Small intestine (tissue), 7 donors: ENCODE measurements at regions not wholly inside any gene's neighbourhood (a gene's known extent, or its start where the extent isn't known, plus 50 kb on each side); places are given as distances from the start of the nearest gene placed in this dataset.
"Not testable (repeated sequence)": the region's sequence is repeated elsewhere in the genome, so short reads cannot be mapped to it uniquely, and the experiment has no call there.

Experiments used
- DNase-seq, 2 donors: peaks; one replicate each; pipeline versions ENCODE4 v3.0.0 to v3.0.0-alpha.2; 2013
- FAIRE-seq: peaks from 2 replicates; lab custom pipeline; 2012; peaks lifted over from hg19 to GRCh38; lab: Jason Lieb, UNC
- H3K27ac ChIP-seq, 3 donors: one replicate each; pipeline ENCODE4 v1.5.1; 2013; ENCODE audit warnings: low read length in 2 of 3, mild to moderate bottlenecking in 2 of 3, control low read depth in 1 of 3, inconsistent platforms in 1 of 3, low read depth in 1 of 3, moderate library complexity in 1 of 3
- H3K27me3 ChIP-seq, 3 donors: one replicate each; pipeline ENCODE4 v1.6.1; 2013; ENCODE audit warnings: low read length in 3 of 3, inconsistent platforms in 1 of 3; ENCODE audit not compliant: control insufficient read depth in 3 of 3, insufficient read depth in 3 of 3
- H3K36me3 ChIP-seq, 3 donors: one replicate each; pipeline ENCODE4 v1.6.1; 2013; ENCODE audit warnings: low read length in 3 of 3, inconsistent platforms in 1 of 3, low read depth in 1 of 3, mild to moderate bottlenecking in 1 of 3, moderate library complexity in 1 of 3; ENCODE audit not compliant: control insufficient read depth in 3 of 3, insufficient read depth in 2 of 3
- H3K4me1 ChIP-seq, 3 donors: one replicate each; pipeline ENCODE4 v1.6.1; 2013; ENCODE audit warnings: low read length in 2 of 3, inconsistent platforms in 1 of 3, low read depth in 1 of 3, mild to moderate bottlenecking in 1 of 3, moderate library complexity in 1 of 3; ENCODE audit not compliant: control insufficient read depth in 3 of 3, insufficient read depth in 2 of 3
- H3K4me3 ChIP-seq, 3 donors: one replicate each; pipeline ENCODE4 v1.5.1; 2013; ENCODE audit warnings: low read length in 3 of 3, control low read depth in 1 of 3, inconsistent platforms in 1 of 3, low read depth in 1 of 3, mild to moderate bottlenecking in 1 of 3, moderate library complexity in 1 of 3
- H3K9me3 ChIP-seq, 2 donors: one replicate each; pipeline ENCODE4 v1.6.1; 2013; ENCODE audit warnings: low read depth in 1 of 2, low read length in 1 of 2; ENCODE audit not compliant: control insufficient read depth in 2 of 2, insufficient read depth in 1 of 2
- WGBS, 3 donors: extraction: QIAGEN DNeasy Blood & Tissue Kit; methylation state at CpG; one replicate each; pipeline ENCODE4 v1.1.7; 2013; 5-methylcytosine and 5-hydroxymethylcytosine counted together
- donor health status: healthy with polysubstance abuse.
- donor health status: control.
- donor health status: control.
- donor health status: Bipolar disorder and iron deficiency.
- donor health status: healthy.

- no peak overlapping the region for H3K4me3 ChIP-seq
- H3K27ac ChIP-seq = no peak overlapping the region
- 77 to 86% (median 86%) methylated on average over 3 of the region's 3 CpGs for WGBS, 3 donors
- H3K9me3 ChIP-seq = no peaks in the 10 kb centered on the region
- no peaks in the 10 kb centered on the region for H3K36me3 ChIP-seq
- no peaks in the 10 kb centered on the region for H3K27me3 ChIP-seq
- no peaks in the 10 kb centered on the region for H3K4me1 ChIP-seq
- no peak for DNase-seq
- FAIRE-seq = no peak
Measured at GRCh38 chr2:126106006-126106405, 550.0 kb upstream of the GYPC start.

GRCh38 chr2:126107883-126108282, 548.1 kb upstream of the GYPC start:
- no peak for FAIRE-seq
- no peak overlapping the region for H3K4me3 ChIP-seq
- H3K27ac ChIP-seq = no peak overlapping the region
- H3K36me3 ChIP-seq = no peaks in the 10 kb centered on the region
- H3K27me3 ChIP-seq = no peaks in the 10 kb centered on the region
- no peaks in the 10 kb centered on the region for H3K4me1 ChIP-seq
- no peak for DNase-seq
- H3K9me3 ChIP-seq = no peaks in the 10 kb centered on the region
- WGBS, 3 donors = 89 to 90% (median 90%) methylated on average over 1 of the region's 1 CpG

GRCh38 chr2:126115975-126116374, 540.0 kb upstream of the GYPC start:
- 79 to 83% (median 82%) methylated on average over 2 of the region's 2 CpGs for WGBS, 3 donors
- Histone ChIP-seq H3K4me3 (no peak overlapping the region), H3K36me3 (no peaks in the 10 kb centered on the region), H3K4me1 (no peaks in the 10 kb centered on the region), H3K27me3 (no peaks in the 10 kb centered on the region), H3K9me3 (no peaks in the 10 kb centered on the region), H3K27ac (no peak overlapping the region)
- FAIRE-seq = no peak
- DNase-seq = no peak

GRCh38 chr2:126117886-126118285, 538.1 kb upstream of the GYPC start:
- no peak for FAIRE-seq

GRCh38 chr2:126145752-126146151, 510.2 kb upstream of the GYPC start:
- 26 to 49% (median 47%) methylated on average over 1 of the region's 1 CpG for WGBS, 3 donors
- Histone ChIP-seq H3K27ac (no peak overlapping the region), H3K4me1 (no peaks in the 10 kb centered on the region), H3K4me3 (no peak overlapping the region), H3K27me3 (no peaks in the 10 kb centered on the region), H3K36me3 (no peaks in the 10 kb centered on the region), H3K9me3 (no peaks in the 10 kb centered on the region)
- DNase-seq (no peak), FAIRE-seq (no peak)

More at GRCh38 chr2:126117886-126118285, 538.1 kb upstream of the GYPC start:
- DNase-seq = no peak
- no peaks in the 10 kb centered on the region for H3K36me3 ChIP-seq
- no peaks in the 10 kb centered on the region for H3K27me3 ChIP-seq
- no peak overlapping the region for H3K27ac ChIP-seq
- H3K4me3 ChIP-seq = no peak overlapping the region
- no peaks in the 10 kb centered on the region for H3K4me1 ChIP-seq
- WGBS, 3 donors = 83 to 94% (median 89%) methylated on average over 1 of the region's 1 CpG
- H3K9me3 ChIP-seq = no peaks in the 10 kb centered on the region

- no peak for FAIRE-seq
- 70 to 94% (median 92%) methylated on average over 1 of the region's 1 CpG for WGBS, 3 donors
Measured at GRCh38 chr2:126154256-126154785, 501.6 kb upstream of the GYPC start.

GRCh38 chr2:126160950-126161349, 495.0 kb upstream of the GYPC start:
- not testable (repeated sequence) for H3K9me3 ChIP-seq
- 61 to 73% (median 63%) methylated on average over 4 of the region's 4 CpGs for whole genome bisulfite sequencing, 3 donors

More at GRCh38 chr2:126154256-126154785, 501.6 kb upstream of the GYPC start:
- Histone ChIP-seq H3K4me1 (no peaks in the 10 kb centered on the region), H3K27ac (no peak overlapping the region), H3K9me3 (no peaks in the 10 kb centered on the region), H3K27me3 (no peaks in the 10 kb centered on the region), H3K36me3 (no peaks in the 10 kb centered on the region), H3K4me3 (no peak overlapping the region)
- DNase-seq = no peak

GRCh38 chr2:126172631-126173184, 483.2 kb upstream of the GYPC start:
- 51 to 74% (median 61%) methylated on average over 6 of the region's 6 CpGs for WGBS, 3 donors
- DNase-seq (no peak), FAIRE-seq (no peak)
- H3K9me3 ChIP-seq = no peaks in the 10 kb centered on the region
- H3K27ac ChIP-seq = no peak overlapping the region
- H3K4me1 ChIP-seq = no peaks in the 10 kb centered on the region
- no peaks in the 10 kb centered on the region for H3K27me3 ChIP-seq
- H3K4me3 ChIP-seq = no peak overlapping the region
- H3K36me3 ChIP-seq = no peaks in the 10 kb centered on the region

More at GRCh38 chr2:126160950-126161349, 495.0 kb upstream of the GYPC start:
- not testable (repeated sequence) for H3K36me3 ChIP-seq, H3K27me3 ChIP-seq, H3K4me1 ChIP-seq, H3K27ac ChIP-seq, DNase-seq, FAIRE-seq, H3K4me3 ChIP-seq

GRCh38 chr2:126175222-126175621, 480.7 kb upstream of the GYPC start:
- H3K36me3 ChIP-seq = no peaks in the 10 kb centered on the region
- H3K9me3 ChIP-seq = no peaks in the 10 kb centered on the region
- H3K4me1 ChIP-seq = no peaks in the 10 kb centered on the region
- DNase-seq (no peak), FAIRE-seq (no peak)
- no peaks in the 10 kb centered on the region for H3K27me3 ChIP-seq
- H3K4me3 ChIP-seq = no peak overlapping the region
- 31 to 60% (median 54%) methylated on average over 2 of the region's 2 CpGs for WGBS, 3 donors
- H3K27ac ChIP-seq = no peak overlapping the region
